ENCODE measurements at regions not wholly inside any gene's neighbourhood (a gene's known extent, or its start where the extent isn't known, plus 50 kb on each side); places are given as distances from the start of the nearest gene placed in this dataset.
A peak's percentile ranks its signal among the peaks of the same experiment; 100 is the strongest.

DNA sequence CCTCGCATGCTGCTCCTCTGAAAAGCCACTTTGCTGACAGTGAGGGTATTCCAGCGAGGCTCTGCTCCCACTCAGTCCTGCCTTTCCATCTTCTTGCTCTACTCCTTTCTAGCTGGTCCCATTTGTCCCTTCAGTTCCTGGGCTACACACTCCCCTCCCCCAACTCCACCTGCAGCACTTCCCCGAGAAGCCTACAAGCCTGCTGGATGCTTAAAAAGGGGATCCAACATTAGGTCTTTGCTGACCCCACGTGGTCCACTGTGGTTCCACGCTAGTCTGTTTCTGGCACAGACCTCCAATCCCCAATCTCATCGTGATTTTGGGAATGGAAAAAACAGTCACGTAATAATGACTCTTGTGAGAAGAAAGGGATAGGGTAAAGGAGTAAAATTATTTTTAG lies 121.6 kb upstream of the SNX19 start:
- TF ChIP-seq, protein P1, sequence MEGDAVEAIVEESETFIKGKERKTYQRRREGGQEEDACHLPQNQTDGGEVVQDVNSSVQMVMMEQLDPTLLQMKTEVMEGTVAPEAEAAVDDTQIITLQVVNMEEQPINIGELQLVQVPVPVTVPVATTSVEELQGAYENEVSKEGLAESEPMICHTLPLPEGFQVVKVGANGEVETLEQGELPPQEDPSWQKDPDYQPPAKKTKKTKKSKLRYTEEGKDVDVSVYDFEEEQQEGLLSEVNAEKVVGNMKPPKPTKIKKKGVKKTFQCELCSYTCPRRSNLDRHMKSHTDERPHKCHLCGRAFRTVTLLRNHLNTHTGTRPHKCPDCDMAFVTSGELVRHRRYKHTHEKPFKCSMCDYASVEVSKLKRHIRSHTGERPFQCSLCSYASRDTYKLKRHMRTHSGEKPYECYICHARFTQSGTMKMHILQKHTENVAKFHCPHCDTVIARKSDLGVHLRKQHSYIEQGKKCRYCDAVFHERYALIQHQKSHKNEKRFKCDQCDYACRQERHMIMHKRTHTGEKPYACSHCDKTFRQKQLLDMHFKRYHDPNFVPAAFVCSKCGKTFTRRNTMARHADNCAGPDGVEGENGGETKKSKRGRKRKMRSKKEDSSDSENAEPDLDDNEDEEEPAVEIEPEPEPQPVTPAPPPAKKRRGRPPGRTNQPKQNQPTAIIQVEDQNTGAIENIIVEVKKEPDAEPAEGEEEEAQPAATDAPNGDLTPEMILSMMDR (conservative IDR thresholded peaks at IDR 0.05 in 1 of 2, IDR thresholded peaks at IDR 0.05 in 1 of 2; ENCODE audit: low read depth in 1 of 2, low read length in 2 of 2), result peak in 1 of 2 donors; percentile 18
- no peak for TF ChIP-seq EZH2 (IDR thresholded peaks at IDR 0.05; ENCODE audit: low read length, missing control alignments)
